ENCODE measurements at regions not wholly inside any gene's neighbourhood (a gene's known extent, or its start where the extent isn't known, plus 50 kb on each side); places are given as distances from the start of the nearest gene placed in this dataset.

DNA sequence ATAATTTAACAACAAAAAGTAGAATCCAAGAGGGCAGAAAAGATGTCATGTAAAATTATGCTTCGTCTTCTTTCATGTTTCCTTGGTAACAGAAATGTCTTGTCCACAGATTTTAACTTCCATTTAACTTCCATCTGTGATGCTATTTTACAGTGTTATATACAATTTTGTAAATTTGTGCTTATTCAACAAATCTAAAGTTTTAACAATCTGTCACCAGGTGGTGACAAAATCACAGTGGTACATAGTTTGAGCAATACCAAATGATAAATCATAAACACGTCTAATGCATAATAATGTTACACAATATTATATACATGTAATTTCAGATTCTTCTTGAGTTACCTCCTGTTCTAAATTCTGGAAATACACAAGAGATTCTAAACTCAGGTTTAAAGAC, 784.4 kb upstream of the CELF2 start:
- TF ChIP-seq, protein P1, sequence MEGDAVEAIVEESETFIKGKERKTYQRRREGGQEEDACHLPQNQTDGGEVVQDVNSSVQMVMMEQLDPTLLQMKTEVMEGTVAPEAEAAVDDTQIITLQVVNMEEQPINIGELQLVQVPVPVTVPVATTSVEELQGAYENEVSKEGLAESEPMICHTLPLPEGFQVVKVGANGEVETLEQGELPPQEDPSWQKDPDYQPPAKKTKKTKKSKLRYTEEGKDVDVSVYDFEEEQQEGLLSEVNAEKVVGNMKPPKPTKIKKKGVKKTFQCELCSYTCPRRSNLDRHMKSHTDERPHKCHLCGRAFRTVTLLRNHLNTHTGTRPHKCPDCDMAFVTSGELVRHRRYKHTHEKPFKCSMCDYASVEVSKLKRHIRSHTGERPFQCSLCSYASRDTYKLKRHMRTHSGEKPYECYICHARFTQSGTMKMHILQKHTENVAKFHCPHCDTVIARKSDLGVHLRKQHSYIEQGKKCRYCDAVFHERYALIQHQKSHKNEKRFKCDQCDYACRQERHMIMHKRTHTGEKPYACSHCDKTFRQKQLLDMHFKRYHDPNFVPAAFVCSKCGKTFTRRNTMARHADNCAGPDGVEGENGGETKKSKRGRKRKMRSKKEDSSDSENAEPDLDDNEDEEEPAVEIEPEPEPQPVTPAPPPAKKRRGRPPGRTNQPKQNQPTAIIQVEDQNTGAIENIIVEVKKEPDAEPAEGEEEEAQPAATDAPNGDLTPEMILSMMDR (IDR thresholded peaks at IDR 0.05) = peak in 1 of 3 donors; percentile 25
- TF ChIP-seq POLR2A (IDR thresholded peaks at IDR 0.05) = no peak
